B cell (primary cell): ENCODE measurements at regions not wholly inside any gene's neighbourhood (a gene's known extent, or its start where the extent isn't known, plus 50 kb on each side); places are given as distances from the start of the nearest gene placed in this dataset.

Experiments used
- ATAC-seq: fragments of 200-7000 bp; cut with Tn5 transposase; one replicate; pipeline ENCODE4 v1.10.0; 2021; ENCODE audit warnings: low read depth, mild to moderate bottlenecking, moderate number of reproducible peaks, moderate library complexity
- CTCF ChIA-PET: fragments of 350-600 bp; sonication (Branson Sonifier 250); formaldehyde crosslinking; loops from one replicate; lab custom pipeline; 2021; ENCODE audit warnings: antibody characterized with exemption, inconsistent platforms; lab: Charles Lee
- POLR2A ChIA-PET: fragments of 350-600 bp; sonication (Branson Sonifier 250); formaldehyde crosslinking; loops from one replicate; lab custom pipeline; 2021; ENCODE audit warnings: antibody characterized with exemption; lab: Charles Lee
- DNase-seq: peaks from one replicate; pipeline ENCODE4 v3.0.0; 2013
- H2AFZ ChIP-seq: 2 replicates; pipeline ENCODE4 v1.6.1; 2012; ENCODE audit warnings: mild to moderate bottlenecking, low read depth, low read length; ENCODE audit not compliant: insufficient read depth, poor library complexity, severe bottlenecking
- H3K27ac ChIP-seq, 2 donors: 1 replicate in 1 of 2; 2 replicates in 1 of 2; pipeline ENCODE4 v1.5.1; 2012 to 2013; ENCODE audit warnings: low read length in 2 of 2, mild to moderate bottlenecking in 2 of 2, moderate library complexity in 1 of 2
- H3K27me3 ChIP-seq, 4 experiments: fragments of 200-600 bp in 1 of 4; sonication (generic) in 1 of 4; replicated peaks in 1 of 4; 1 replicate in 2 of 4; 2 replicates in 2 of 4; pipeline versions ENCODE4 v1.6.1 to v1.7.0; 2013 to 2016; ENCODE audit warnings: low read length in 3 of 4, mild to moderate bottlenecking in 2 of 4, mixed read lengths in 1 of 4, moderate library complexity in 1 of 4; ENCODE audit not compliant: insufficient read depth in 4 of 4, control insufficient read depth in 3 of 4; ENCODE audit errors: control extremely low read depth in 1 of 4
- H3K36me3 ChIP-seq, 2 experiments: replicated peaks in 1 of 2; 1 replicate in 1 of 2; 2 replicates in 1 of 2; pipeline versions ENCODE4 v1.6.1 to v1.7.1; 2013; ENCODE audit warnings: low read length in 1 of 2; ENCODE audit not compliant: insufficient read depth in 2 of 2, control insufficient read depth in 1 of 2; ENCODE audit errors: control extremely low read depth in 1 of 2, extremely low read depth in 1 of 2
- H3K4me1 ChIP-seq, 2 donors: fragments of 200-600 bp in 1 of 2; sonication (generic) in 1 of 2; 1 replicate in 1 of 2; 2 replicates in 1 of 2; pipeline versions ENCODE4 v1.5.1 to v1.6.1; 2013 to 2017; ENCODE audit warnings: low read length in 2 of 2; ENCODE audit not compliant: control insufficient read depth in 2 of 2, insufficient read depth in 2 of 2
- H3K4me2 ChIP-seq: replicated peaks from 2 replicates; pipeline ENCODE3; 2012; ENCODE audit warnings: mild to moderate bottlenecking, low read depth, low read length; ENCODE audit not compliant: poor library complexity, severe bottlenecking
- H3K4me3 ChIP-seq, 5 experiments: fragments of 200-600 bp in 1 of 5; sonication (generic) in 1 of 5; 1 replicate in 3 of 5; 2 replicates in 2 of 5; pipeline versions ENCODE4 v1.5.1 to v1.7.0; 2011 to 2016; ENCODE audit warnings: low read length in 4 of 5, mild to moderate bottlenecking in 4 of 5, low read depth in 2 of 5, control low read depth in 1 of 5, moderate library complexity in 1 of 5; ENCODE audit not compliant: insufficient read depth in 1 of 5; ENCODE audit errors: control extremely low read depth in 1 of 5, extremely low read depth in 1 of 5
- H3K79me2 ChIP-seq: fragments of 200-600 bp; sonication (generic); one replicate; pipeline ENCODE4 v1.6.0; 2016; ENCODE audit warnings: low read length; ENCODE audit not compliant: control insufficient read depth, insufficient read depth
- H3K9ac ChIP-seq: fragments of 200-600 bp; sonication (generic); 2 replicates; pipeline ENCODE4 v1.6.1; 2017; ENCODE audit warnings: mild to moderate bottlenecking, low read length, moderate library complexity
- H3K9me3 ChIP-seq, 3 donors: one replicate each; pipeline versions ENCODE4 v1.6.1 to v1.7.1; 2013; ENCODE audit warnings: low read length in 2 of 3; ENCODE audit not compliant: control insufficient read depth in 2 of 3, insufficient read depth in 1 of 3; ENCODE audit errors: control extremely low read depth in 1 of 3
- H4K20me1 ChIP-seq: 2 replicates; pipeline ENCODE4 v1.6.0; 2012; ENCODE audit warnings: mild to moderate bottlenecking, low read length; ENCODE audit not compliant: insufficient read depth, control insufficient read depth, poor library complexity, severe bottlenecking
- H3K27ac Mint-ChIP-seq: one replicate; pipeline ENCODE4 v1.8.0; 2021; ENCODE audit warnings: mixed read lengths
- H3K27me3 Mint-ChIP-seq: one replicate; pipeline ENCODE4 v1.8.0; 2021; ENCODE audit warnings: mixed read lengths
- H3K4me1 Mint-ChIP-seq: one replicate; pipeline ENCODE4 v1.8.0; 2021; ENCODE audit warnings: mixed read lengths
- H3K4me3 Mint-ChIP-seq: one replicate; pipeline ENCODE4 v1.8.0; 2021; ENCODE audit warnings: mixed read lengths
- H3K9me3 Mint-ChIP-seq: one replicate; pipeline ENCODE4 v1.8.0; 2022; ENCODE audit warnings: mixed read lengths; ENCODE audit not compliant: insufficient read depth
- EZH2 ChIP-seq: IDR thresholded peaks from 2 replicates; pipeline ENCODE4 v1.6.1; 2012; ENCODE audit warnings: borderline replicate concordance, low read depth, mild to moderate bottlenecking, moderate library complexity, low read length; ENCODE audit not compliant: insufficient read depth, poor library complexity, severe bottlenecking
- WGBS: methylation state at CpG from one replicate; pipeline ENCODE4 v1.1.5; 2013; ENCODE audit warnings: missing lambda C conversion rate; ENCODE audit not compliant: insufficient coverage; 5-methylcytosine and 5-hydroxymethylcytosine counted together
- intact Hi-C: fragments of 100-400 bp; cut with micrococcal nuclease; formaldehyde crosslinking; loops from one replicate; pipeline ENCODE4 v1.10.0; 2022
- TF ChIP-seq, protein P1 (sequence below): fragments of 200-600 bp; IDR thresholded peaks from one replicate; pipeline ENCODE4 v1.8.0; 2022; ENCODE audit warnings: antibody characterized with exemption, mild to moderate bottlenecking

DNA sequence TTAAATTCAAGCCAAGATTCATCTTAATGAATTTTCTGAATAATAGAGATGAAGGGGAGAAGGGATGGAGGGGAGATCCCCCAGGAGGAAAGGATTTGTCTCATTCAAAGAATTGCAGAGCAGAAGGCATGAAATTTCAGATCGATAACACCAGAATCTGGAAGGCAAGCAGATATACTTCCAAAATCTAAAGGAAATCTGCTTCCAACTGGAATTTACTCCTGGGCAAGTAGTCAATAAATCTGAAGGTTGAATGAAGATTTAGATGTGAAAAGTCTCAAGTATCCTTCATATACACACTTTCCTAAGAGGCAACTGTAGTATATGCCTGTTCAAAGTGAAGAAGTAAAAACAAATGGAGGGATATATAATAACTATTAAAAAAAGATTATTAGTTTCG lies 1190.8 kb upstream of the CELF4 start:
- Mint-ChIP-seq H3K27ac (no peak overlapping the region), H3K4me1 (no peaks in the 10 kb centered on the region), H3K4me3 (no peak overlapping the region), H3K9me3 (peaks cover 2% of the 10 kb centered on the region), H3K27me3 (no peaks in the 10 kb centered on the region)
- no peaks in the 10 kb centered on the region for H3K79me2 ChIP-seq
- H3K9me3 ChIP-seq: no peaks in the 10 kb centered on the region
- ChIA-PET CTCF (no interaction called here), POLR2A (no interaction called here)
- no peak overlapping the region for H2AFZ ChIP-seq
- no CpG with 5 or more reads among the region's 2 CpGs for WGBS
- no peak overlapping the region for H3K27ac ChIP-seq
- H3K9ac ChIP-seq: no peak overlapping the region
- no peak for DNase-seq
- H3K27me3 ChIP-seq: no peaks in the 10 kb centered on the region
- H3K4me2 ChIP-seq: no peak overlapping the region
- no peaks in the 10 kb centered on the region for H3K4me1 ChIP-seq
- intact Hi-C loops: no loop called here
- TF ChIP-seq EZH2: no peak
- no peaks in the 10 kb centered on the region for H4K20me1 ChIP-seq
- H3K4me3 ChIP-seq: no peak overlapping the region
- no peak for ATAC-seq
- H3K36me3 ChIP-seq: no peaks in the 10 kb centered on the region

DNA sequence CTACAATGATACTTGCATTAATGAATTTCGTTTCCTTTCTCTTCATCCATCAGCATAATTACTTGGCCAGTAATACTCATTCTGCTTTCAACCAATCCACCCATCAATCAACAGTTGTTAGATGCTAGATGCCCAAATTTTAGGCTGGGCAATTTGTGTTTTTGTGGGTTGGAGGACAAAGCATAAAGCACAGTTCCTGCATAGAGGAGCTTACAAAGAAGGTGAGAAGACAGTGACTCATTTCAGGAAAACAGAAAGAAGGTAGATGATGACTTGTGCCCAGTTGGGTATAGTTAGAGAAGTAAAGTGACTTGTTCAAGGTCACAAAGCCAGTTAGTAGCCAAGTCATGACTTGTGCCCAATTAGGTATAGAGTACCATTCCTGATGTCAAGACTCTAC lies 1186.8 kb upstream of the CELF4 start:
- no peak for ATAC-seq
- no peaks in the 10 kb centered on the region for H3K36me3 ChIP-seq
- no peak for DNase-seq
- no peaks in the 10 kb centered on the region for H3K27me3 Mint-ChIP-seq
- no peak overlapping the region for H3K27ac ChIP-seq
- 29% methylated on average over 1 of the region's 1 CpG for WGBS
- H3K4me3 Mint-ChIP-seq: no peak overlapping the region
- H3K4me3 ChIP-seq: no peak overlapping the region
- no peak overlapping the region for H3K4me2 ChIP-seq
- peaks cover 2% of the 10 kb centered on the region for H3K9me3 Mint-ChIP-seq
- H3K4me1 ChIP-seq: no peaks in the 10 kb centered on the region
- intact Hi-C loops: no loop called here
- no peak overlapping the region for H2AFZ ChIP-seq
- no peaks in the 10 kb centered on the region for H3K27me3 ChIP-seq
- H3K9me3 ChIP-seq: no peaks in the 10 kb centered on the region
- H3K9ac ChIP-seq: no peak overlapping the region
- POLR2A ChIA-PET: no interaction called here
- no peaks in the 10 kb centered on the region for H3K4me1 Mint-ChIP-seq
- CTCF ChIA-PET: no interaction called here
- H4K20me1 ChIP-seq: no peaks in the 10 kb centered on the region
- no peak for TF ChIP-seq EZH2
- TF ChIP-seq, protein P1, sequence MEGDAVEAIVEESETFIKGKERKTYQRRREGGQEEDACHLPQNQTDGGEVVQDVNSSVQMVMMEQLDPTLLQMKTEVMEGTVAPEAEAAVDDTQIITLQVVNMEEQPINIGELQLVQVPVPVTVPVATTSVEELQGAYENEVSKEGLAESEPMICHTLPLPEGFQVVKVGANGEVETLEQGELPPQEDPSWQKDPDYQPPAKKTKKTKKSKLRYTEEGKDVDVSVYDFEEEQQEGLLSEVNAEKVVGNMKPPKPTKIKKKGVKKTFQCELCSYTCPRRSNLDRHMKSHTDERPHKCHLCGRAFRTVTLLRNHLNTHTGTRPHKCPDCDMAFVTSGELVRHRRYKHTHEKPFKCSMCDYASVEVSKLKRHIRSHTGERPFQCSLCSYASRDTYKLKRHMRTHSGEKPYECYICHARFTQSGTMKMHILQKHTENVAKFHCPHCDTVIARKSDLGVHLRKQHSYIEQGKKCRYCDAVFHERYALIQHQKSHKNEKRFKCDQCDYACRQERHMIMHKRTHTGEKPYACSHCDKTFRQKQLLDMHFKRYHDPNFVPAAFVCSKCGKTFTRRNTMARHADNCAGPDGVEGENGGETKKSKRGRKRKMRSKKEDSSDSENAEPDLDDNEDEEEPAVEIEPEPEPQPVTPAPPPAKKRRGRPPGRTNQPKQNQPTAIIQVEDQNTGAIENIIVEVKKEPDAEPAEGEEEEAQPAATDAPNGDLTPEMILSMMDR: no peak
- H3K79me2 ChIP-seq: no peaks in the 10 kb centered on the region
- no peak overlapping the region for H3K27ac Mint-ChIP-seq
